Liver (tissue), 8 donors: ENCODE measurements at regions not wholly inside any gene's neighbourhood (a gene's known extent, or its start where the extent isn't known, plus 50 kb on each side); places are given as distances from the start of the nearest gene placed in this dataset.

ENCODE experiments used
- DNase-seq: peaks from one replicate; pipeline ENCODE4 v3.0.0-alpha.2; 2017; ENCODE audit warnings: low spot score
- H3K27ac ChIP-seq, 2 donors: one replicate each; pipeline ENCODE4 v1.7.0; 2013; ENCODE audit warnings: inconsistent platforms in 2 of 2, low read length in 2 of 2, control low read depth in 1 of 2, low read depth in 1 of 2, mild to moderate bottlenecking in 1 of 2
- H3K27me3 ChIP-seq, 4 donors: one replicate each; pipeline versions ENCODE4 v1.6.1 to v1.7.0; 2013; ENCODE audit warnings: low read length in 3 of 4, inconsistent platforms in 1 of 4, mild to moderate bottlenecking in 1 of 4, moderate library complexity in 1 of 4; ENCODE audit not compliant: control insufficient read depth in 4 of 4, insufficient read depth in 4 of 4
- H3K36me3 ChIP-seq, 4 donors: one replicate each; pipeline versions ENCODE4 v1.6.1 to v1.7.0; 2013; ENCODE audit warnings: low read length in 3 of 4, mild to moderate bottlenecking in 3 of 4, low read depth in 1 of 4, moderate library complexity in 1 of 4; ENCODE audit not compliant: control insufficient read depth in 4 of 4, insufficient read depth in 3 of 4
- H3K4me1 ChIP-seq, 4 donors: one replicate each; pipeline versions ENCODE4 v1.6.1 to v1.7.0; 2013; ENCODE audit warnings: low read length in 3 of 4, mild to moderate bottlenecking in 3 of 4, moderate library complexity in 1 of 4; ENCODE audit not compliant: control insufficient read depth in 4 of 4, insufficient read depth in 4 of 4
- H3K4me3 ChIP-seq, 3 donors: one replicate each; pipeline versions ENCODE4 v1.6.1 to v1.7.0; 2013; ENCODE audit warnings: low read length in 3 of 3, control low read depth in 1 of 3, low read depth in 1 of 3, mild to moderate bottlenecking in 1 of 3
- H3K9ac ChIP-seq, 2 donors: one replicate each; pipeline ENCODE4 v1.7.0; 2013; ENCODE audit warnings: low read length in 2 of 2, mild to moderate bottlenecking in 2 of 2, moderate library complexity in 2 of 2, control low read depth in 1 of 2, low read depth in 1 of 2
- H3K9me3 ChIP-seq, 4 donors: one replicate each; pipeline versions ENCODE4 v1.6.1 to v1.7.0; 2013; ENCODE audit warnings: low read length in 3 of 4; ENCODE audit not compliant: control insufficient read depth in 4 of 4
- CTCF ChIP-seq: fragments of 150-350 bp; IDR thresholded peaks from 2 replicates; pipeline ENCODE4 v1.5.1; 2017; ENCODE audit warnings: improper control_type of control experiment, low read depth, low read length; ENCODE audit not compliant: missing input control
- EGR1 ChIP-seq, 2 donors: IDR thresholded peaks; 2 replicates each; pipeline ENCODE4 v1.6.1; 2016 to 2018; ENCODE audit warnings: antibody characterized with exemption in 2 of 2, low read depth in 2 of 2
- FOXA1 ChIP-seq: IDR thresholded peaks from 2 replicates; pipeline ENCODE4 v1.6.1; 2016; ENCODE audit warnings: antibody characterized with exemption
- FOXA2 ChIP-seq: IDR thresholded peaks from 2 replicates; pipeline ENCODE4 v1.6.1; 2016; ENCODE audit warnings: antibody characterized with exemption
- GABPA ChIP-seq, 2 donors: IDR thresholded peaks in 1 of 2; conservative IDR thresholded peaks in 1 of 2; 2 replicates each; pipeline ENCODE4 v1.6.1; 2016; ENCODE audit warnings: antibody characterized with exemption in 2 of 2, mild to moderate bottlenecking in 1 of 2, moderate library complexity in 1 of 2
- HNF4A ChIP-seq, 2 donors: conservative IDR thresholded peaks; 2 replicates each; pipeline ENCODE4 v1.6.1; 2016; ENCODE audit warnings: antibody characterized with exemption in 2 of 2, mild to moderate bottlenecking in 2 of 2
- HNF4G ChIP-seq: IDR thresholded peaks from 2 replicates; pipeline ENCODE4 v1.6.1; 2016; ENCODE audit warnings: antibody characterized with exemption
- JUND ChIP-seq, 2 donors: IDR thresholded peaks; 2 replicates each; pipeline ENCODE4 v1.6.1; 2016; ENCODE audit warnings: antibody characterized with exemption in 2 of 2
- NR2F2 ChIP-seq: IDR thresholded peaks from 2 replicates; pipeline ENCODE4 v1.6.1; 2016; ENCODE audit warnings: antibody characterized with exemption
- RAD21 ChIP-seq, 2 donors: IDR thresholded peaks; 2 replicates each; pipeline ENCODE4 v1.6.1; 2016; ENCODE audit warnings: antibody characterized with exemption in 2 of 2, mild to moderate bottlenecking in 2 of 2
- RXRA ChIP-seq, 2 donors: IDR thresholded peaks; 2 replicates each; pipeline ENCODE4 v1.6.1; 2017 to 2018; ENCODE audit warnings: antibody characterized with exemption in 2 of 2, mild to moderate bottlenecking in 1 of 2
- SP1 ChIP-seq: IDR thresholded peaks from 2 replicates; pipeline ENCODE4 v1.6.1; 2018; ENCODE audit warnings: antibody characterized with exemption, mild to moderate bottlenecking
- TAF1 ChIP-seq: conservative IDR thresholded peaks from 2 replicates; pipeline ENCODE4 v1.6.1; 2016; ENCODE audit warnings: antibody characterized with exemption, mild to moderate bottlenecking
- YY1 ChIP-seq: IDR thresholded peaks from 2 replicates; pipeline ENCODE4 v1.6.1; 2016; ENCODE audit warnings: antibody characterized with exemption, mild to moderate bottlenecking
- ZBTB33 ChIP-seq: IDR thresholded peaks from 2 replicates; pipeline ENCODE4 v1.6.1; 2016; ENCODE audit warnings: antibody characterized with exemption
- WGBS: extraction: QIAGEN DNeasy Blood & Tissue Kit; methylation state at CpG from one replicate; pipeline ENCODE4 v1.1.7; 2013; 5-methylcytosine and 5-hydroxymethylcytosine counted together
- TF ChIP-seq, protein P1 (sequence below): IDR thresholded peaks from 2 replicates; pipeline ENCODE4 v1.6.1; 2016; ENCODE audit warnings: antibody characterized with exemption, mild to moderate bottlenecking
- TF ChIP-seq, protein P2 (sequence below): IDR thresholded peaks from 2 replicates; pipeline ENCODE4 v1.6.1; 2016; ENCODE audit warnings: antibody characterized with exemption
- TF ChIP-seq, protein P3 (sequence below): IDR thresholded peaks from 2 replicates; pipeline ENCODE4 v1.6.1; 2016; ENCODE audit warnings: antibody characterized with exemption
- donor health status: healthy.
- donor health status: healthy.
- donor health status: healthy.
- donor health status: healthy.
- donor health status: healthy.

DNA sequence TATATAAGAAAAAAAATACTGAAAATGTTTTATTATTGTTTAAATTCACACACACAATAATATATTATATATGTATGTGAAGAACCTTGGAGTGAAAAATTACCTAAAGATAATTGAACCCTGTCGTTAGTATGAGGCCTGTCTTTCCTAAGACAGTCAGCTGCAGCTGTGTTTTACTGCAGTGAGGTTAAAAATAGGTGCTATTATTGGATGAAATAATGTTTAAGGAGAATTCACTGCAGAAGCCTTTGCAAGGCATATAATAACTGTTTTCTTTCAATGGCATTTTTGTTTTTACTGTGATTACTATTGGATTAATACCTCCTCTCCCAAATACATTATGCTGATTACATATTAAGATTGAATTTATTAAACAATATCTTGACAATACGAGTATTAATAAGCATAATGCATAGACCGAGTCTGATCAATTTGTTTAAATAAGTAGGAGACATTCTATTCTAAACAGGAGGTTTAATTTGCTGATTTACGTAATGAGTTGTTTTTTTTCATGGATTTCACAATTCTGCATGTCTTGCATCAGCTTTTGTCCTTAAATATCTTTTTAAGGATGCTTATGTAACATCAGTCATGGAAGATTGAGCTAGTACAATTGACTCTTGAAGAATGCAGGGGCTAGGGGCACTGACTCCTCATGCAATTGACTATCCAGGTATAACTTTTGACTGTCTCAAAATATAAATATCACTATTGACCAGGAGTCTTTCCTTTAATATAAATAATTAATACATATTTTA is 1181.1 kb upstream of the PCDH7 start (continued):
- TF ChIP-seq ZBTB33 (no peak), JUND (IDR thresholded peaks at IDR 0.05) (no peak), EGR1 (IDR thresholded peaks at IDR 0.05; ENCODE audit: low read depth in 2 of 2) (no peak)
- TF ChIP-seq, protein P1, sequence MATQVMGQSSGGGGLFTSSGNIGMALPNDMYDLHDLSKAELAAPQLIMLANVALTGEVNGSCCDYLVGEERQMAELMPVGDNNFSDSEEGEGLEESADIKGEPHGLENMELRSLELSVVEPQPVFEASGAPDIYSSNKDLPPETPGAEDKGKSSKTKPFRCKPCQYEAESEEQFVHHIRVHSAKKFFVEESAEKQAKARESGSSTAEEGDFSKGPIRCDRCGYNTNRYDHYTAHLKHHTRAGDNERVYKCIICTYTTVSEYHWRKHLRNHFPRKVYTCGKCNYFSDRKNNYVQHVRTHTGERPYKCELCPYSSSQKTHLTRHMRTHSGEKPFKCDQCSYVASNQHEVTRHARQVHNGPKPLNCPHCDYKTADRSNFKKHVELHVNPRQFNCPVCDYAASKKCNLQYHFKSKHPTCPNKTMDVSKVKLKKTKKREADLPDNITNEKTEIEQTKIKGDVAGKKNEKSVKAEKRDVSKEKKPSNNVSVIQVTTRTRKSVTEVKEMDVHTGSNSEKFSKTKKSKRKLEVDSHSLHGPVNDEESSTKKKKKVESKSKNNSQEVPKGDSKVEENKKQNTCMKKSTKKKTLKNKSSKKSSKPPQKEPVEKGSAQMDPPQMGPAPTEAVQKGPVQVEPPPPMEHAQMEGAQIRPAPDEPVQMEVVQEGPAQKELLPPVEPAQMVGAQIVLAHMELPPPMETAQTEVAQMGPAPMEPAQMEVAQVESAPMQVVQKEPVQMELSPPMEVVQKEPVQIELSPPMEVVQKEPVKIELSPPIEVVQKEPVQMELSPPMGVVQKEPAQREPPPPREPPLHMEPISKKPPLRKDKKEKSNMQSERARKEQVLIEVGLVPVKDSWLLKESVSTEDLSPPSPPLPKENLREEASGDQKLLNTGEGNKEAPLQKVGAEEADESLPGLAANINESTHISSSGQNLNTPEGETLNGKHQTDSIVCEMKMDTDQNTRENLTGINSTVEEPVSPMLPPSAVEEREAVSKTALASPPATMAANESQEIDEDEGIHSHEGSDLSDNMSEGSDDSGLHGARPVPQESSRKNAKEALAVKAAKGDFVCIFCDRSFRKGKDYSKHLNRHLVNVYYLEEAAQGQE, result no peak

GRCh38 chr4:29540439-29541102 is 1179.6 kb upstream of the PCDH7 start:
- 58% methylated on average over 2 of the region's 2 CpGs for WGBS
- no peaks in the 10 kb centered on the region for H3K27me3 ChIP-seq
- no peak for DNase-seq
- no peaks in the 10 kb centered on the region for H3K36me3 ChIP-seq
- H3K9ac ChIP-seq, result no peak overlapping the region
- H3K9me3 ChIP-seq, result peaks cover 5 to 13% (median 10%) of the 10 kb centered on the region in 4 donors
- no peak overlapping the region for H3K4me3 ChIP-seq
- TF ChIP-seq SP1, result no peak
- TF ChIP-seq TAF1, result no peak
- no peak for TF ChIP-seq GABPA (IDR thresholded peaks at IDR 0.05 in 1 of 2, conservative IDR thresholded peaks at IDR 0.05 in 1 of 2)
- TF ChIP-seq, protein P1, result no peak
- TF ChIP-seq RXRA (IDR thresholded peaks at IDR 0.05), result no peak
- no peak for TF ChIP-seq JUND (IDR thresholded peaks at IDR 0.05)
- TF ChIP-seq, protein P2, sequence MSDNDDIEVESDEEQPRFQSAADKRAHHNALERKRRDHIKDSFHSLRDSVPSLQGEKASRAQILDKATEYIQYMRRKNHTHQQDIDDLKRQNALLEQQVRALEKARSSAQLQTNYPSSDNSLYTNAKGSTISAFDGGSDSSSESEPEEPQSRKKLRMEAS, result no peak
- TF ChIP-seq, protein P3, sequence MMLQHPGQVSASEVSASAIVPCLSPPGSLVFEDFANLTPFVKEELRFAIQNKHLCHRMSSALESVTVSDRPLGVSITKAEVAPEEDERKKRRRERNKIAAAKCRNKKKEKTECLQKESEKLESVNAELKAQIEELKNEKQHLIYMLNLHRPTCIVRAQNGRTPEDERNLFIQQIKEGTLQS, result no peak
- no peak for TF ChIP-seq HNF4G
- TF ChIP-seq HNF4A (conservative IDR thresholded peaks at IDR 0.05), result no peak
- no peak for TF ChIP-seq FOXA1
- TF ChIP-seq NR2F2, result no peak
- no peak for TF ChIP-seq RAD21 (IDR thresholded peaks at IDR 0.05)
- no peak for TF ChIP-seq EGR1 (IDR thresholded peaks at IDR 0.05; ENCODE audit: low read depth in 2 of 2)
- no peak for TF ChIP-seq YY1
- no peak for TF ChIP-seq CTCF
- no peak for TF ChIP-seq FOXA2
- TF ChIP-seq ZBTB33, result no peak
- no peak overlapping the region for H3K27ac ChIP-seq
- no peaks in the 10 kb centered on the region for H3K4me1 ChIP-seq
